ENCODE measurements at regions not wholly inside any gene's neighbourhood (a gene's known extent, or its start where the extent isn't known, plus 50 kb on each side); places are given as distances from the start of the nearest gene placed in this dataset.

DNA sequence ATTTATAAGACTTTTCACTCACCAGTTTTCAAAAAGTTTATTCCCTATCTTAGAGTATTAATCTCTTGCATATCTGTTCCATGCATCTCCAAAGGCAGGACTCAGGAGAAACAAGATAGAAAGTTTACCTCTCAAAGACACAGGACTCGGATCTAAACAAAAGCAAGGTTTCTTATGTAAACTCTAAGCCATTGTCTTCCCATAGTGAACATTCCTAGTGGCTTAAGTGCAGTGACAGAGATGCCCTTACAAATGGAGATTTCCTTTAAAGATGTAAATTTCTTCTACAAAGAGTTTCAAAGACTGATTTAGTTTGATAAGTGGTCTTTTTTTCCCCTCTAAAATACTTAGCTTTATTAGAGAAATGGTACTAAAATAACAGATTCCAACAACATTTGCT, 209.8 kb downstream of the ACTR3B start:
- ATAC-seq (ENCODE audit: low FRiP score) (no peak), DNase-seq (ENCODE audit: low spot score) (no peak)
- TF ChIP-seq, protein P1, sequence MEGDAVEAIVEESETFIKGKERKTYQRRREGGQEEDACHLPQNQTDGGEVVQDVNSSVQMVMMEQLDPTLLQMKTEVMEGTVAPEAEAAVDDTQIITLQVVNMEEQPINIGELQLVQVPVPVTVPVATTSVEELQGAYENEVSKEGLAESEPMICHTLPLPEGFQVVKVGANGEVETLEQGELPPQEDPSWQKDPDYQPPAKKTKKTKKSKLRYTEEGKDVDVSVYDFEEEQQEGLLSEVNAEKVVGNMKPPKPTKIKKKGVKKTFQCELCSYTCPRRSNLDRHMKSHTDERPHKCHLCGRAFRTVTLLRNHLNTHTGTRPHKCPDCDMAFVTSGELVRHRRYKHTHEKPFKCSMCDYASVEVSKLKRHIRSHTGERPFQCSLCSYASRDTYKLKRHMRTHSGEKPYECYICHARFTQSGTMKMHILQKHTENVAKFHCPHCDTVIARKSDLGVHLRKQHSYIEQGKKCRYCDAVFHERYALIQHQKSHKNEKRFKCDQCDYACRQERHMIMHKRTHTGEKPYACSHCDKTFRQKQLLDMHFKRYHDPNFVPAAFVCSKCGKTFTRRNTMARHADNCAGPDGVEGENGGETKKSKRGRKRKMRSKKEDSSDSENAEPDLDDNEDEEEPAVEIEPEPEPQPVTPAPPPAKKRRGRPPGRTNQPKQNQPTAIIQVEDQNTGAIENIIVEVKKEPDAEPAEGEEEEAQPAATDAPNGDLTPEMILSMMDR (IDR thresholded peaks at IDR 0.05): no peak

DNA sequence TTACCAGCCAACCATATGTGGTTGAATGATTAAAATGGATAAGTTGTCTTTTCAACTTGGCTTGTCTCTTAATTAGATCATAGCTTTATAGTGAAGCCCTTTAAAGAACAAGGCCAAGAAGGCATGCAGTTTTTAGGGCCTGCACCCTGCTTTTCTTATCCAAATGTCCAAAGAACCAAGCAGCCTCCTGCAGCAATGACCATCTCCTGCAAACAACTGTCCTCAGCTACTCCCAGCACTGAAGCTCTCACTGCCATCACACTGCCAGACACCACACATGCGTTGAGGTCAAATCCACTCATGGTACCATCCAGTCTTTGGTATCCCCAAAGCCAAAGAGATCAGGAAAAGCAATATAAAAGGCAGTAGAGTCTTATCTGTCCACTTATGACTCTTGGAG, 210.3 kb downstream of the ACTR3B start:
- no peak for DNase-seq (ENCODE audit: low spot score)
- ATAC-seq (ENCODE audit: low FRiP score): no peak
- TF ChIP-seq, protein P1 (IDR thresholded peaks at IDR 0.05): no peak

DNA sequence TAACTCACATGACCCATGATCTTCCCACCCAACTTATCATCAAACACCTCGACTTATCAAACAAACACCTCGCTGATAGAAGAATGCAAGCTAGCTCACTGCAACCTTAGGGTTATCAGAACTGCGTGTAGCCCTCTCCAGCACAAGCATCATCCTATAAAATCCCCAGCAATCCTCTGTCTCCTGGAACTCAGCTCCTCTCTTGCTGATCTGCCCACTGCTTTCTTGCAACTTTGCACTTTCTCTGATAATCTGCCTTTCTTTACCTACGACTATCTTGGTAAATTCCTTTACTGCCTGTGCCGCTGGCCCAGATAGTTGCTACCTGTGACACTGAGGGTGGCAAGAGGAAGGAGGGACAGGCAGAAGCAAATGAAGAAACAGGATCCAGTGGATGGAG, 210.9 kb downstream of the ACTR3B start:
- ATAC-seq (ENCODE audit: low FRiP score): no peak
- TF ChIP-seq, protein P1 (IDR thresholded peaks at IDR 0.05): no peak

DNA sequence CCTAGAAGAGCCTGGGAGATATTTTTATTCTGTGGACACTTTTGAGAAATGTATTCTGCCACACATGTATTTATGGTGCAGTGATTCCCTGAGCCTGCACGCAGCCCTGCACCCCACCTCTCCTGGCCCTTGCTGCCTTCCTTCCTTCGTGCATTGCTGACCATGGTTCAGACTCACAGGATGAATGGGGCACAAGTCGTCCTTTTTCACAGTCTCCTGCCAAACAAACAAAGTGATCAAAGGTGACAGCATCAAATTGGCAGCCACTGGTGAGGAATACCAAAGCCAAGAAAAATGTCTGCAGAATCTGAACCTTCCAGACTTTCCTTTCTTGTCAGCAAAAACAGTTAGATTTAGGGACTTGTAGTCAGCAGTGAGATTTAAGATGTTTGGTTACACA, 215.0 kb downstream of the ACTR3B start:
- no peak for DNase-seq (ENCODE audit: low spot score)
- no peak for ATAC-seq (ENCODE audit: low FRiP score)
- TF ChIP-seq, protein P1 (IDR thresholded peaks at IDR 0.05): no peak

More for the DNA sequence above, 210.9 kb downstream of the ACTR3B start:
- no peak for DNase-seq (ENCODE audit: low spot score)

DNA sequence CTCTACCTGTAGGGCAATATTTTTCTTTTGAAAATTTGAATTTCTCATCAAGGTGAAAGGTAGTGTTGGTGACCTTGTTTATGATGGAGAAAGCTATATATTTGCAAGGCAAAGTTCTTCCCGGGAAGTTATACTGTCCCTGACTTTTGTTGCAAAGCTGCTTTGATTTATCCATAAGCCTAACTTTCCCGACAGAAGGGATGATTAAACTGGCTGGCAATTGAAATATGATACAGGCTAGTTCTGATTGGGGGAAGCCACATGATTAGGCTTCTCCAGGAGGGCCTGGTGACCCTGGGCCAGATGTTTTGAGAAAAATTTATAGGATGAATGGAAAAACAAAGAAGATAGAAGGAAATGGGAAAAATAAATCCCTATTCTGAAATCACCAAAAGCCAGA, 215.5 kb downstream of the ACTR3B start:
- ATAC-seq (ENCODE audit: low FRiP score) (no peak), DNase-seq (ENCODE audit: low spot score) (no peak)
- TF ChIP-seq, protein P1 (IDR thresholded peaks at IDR 0.05): no peak

DNA sequence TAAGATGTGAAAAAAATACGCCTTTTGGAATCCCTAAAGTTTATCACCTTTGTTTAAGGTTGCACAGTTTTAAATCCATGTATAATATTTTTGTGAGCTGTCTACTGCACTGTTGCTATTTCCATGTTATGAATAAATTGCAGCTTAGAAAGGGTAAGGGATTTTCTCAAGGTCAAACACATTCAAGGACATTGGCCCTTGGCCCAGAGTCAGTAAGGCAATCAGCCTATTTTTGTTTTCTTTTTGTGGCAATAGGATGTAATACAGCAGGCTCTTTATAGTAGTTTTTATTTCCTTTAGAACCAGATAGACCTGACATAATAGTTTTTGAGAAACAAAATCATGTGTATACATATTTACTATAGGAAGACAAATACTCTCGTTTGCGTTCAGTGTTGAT, 219.8 kb downstream of the ACTR3B start:
- no peak for DNase-seq (ENCODE audit: low spot score)
- ATAC-seq (ENCODE audit: low FRiP score): no peak
- TF ChIP-seq, protein P1 (IDR thresholded peaks at IDR 0.05): no peak

DNA sequence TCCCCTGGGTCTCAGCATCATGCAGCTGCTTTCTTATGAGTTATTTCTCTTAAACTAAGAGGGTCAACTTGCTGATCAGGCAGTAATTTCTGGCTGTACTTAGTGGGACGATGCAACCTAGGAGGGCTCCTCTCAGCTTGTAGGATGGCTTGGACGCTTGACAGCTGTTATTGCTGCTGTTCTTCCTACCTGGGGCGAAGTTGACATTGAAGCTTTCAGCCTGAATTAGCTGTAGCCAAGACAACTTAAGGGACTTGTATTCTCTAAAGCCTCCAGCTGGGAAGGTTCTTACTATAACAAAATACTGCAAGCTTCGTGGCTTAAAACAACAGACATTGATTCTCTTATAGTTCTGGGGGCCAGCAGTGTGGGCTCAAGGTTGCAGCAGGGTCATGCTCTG, 224.9 kb downstream of the ACTR3B start:
- ATAC-seq (ENCODE audit: low FRiP score) (no peak), DNase-seq (ENCODE audit: low spot score) (no peak)
- TF ChIP-seq, protein P1 (IDR thresholded peaks at IDR 0.05): no peak

Measured in omental fat pad (tissue), 3 donors.